ENCODE measurements at regions not wholly inside any gene's neighbourhood (a gene's known extent, or its start where the extent isn't known, plus 50 kb on each side); places are given as distances from the start of the nearest gene placed in this dataset.

GRCh38 chr18:73009691-73010090, 141.9 kb upstream of the NETO1 start:
- TF ChIP-seq POLR2AphosphoS5 (IDR thresholded peaks at IDR 0.05) (no peak), POLR2A (IDR thresholded peaks at IDR 0.05) (no peak)

All from gastroesophageal sphincter (tissue), 2 donors.